ENCODE measurements at regions not wholly inside any gene's neighbourhood (a gene's known extent, or its start where the extent isn't known, plus 50 kb on each side); places are given as distances from the start of the nearest gene placed in this dataset.

DNA sequence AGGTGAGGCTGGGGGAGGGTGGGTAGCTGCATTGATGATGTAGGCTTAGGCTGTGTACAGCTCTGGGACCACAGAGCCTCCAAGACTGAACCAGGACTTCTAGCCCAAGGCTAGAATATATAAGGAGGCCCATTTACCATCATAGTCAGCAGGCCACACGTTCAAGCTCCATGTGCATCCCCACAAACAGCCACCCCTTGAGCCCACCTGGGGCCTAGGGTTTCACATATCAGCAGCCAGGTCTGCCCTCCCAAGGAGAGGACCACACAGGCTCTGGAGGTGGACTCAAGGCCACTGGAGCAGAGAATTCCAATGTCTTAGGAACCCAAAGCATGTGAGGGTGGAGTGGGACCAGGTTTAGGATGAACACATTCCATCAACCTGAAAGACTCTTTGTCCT lies 230.5 kb downstream of the TTC32 start:
- no peak for DNase-seq (ENCODE audit: low spot score)
- intact Hi-C loops (cut with DNase I) = no loop called here

GRCh38 chr2:19670303-19670702 lies 231.5 kb downstream of the TTC32 start:
- intact Hi-C loops (cut with DNase I) = no loop called here

DNA sequence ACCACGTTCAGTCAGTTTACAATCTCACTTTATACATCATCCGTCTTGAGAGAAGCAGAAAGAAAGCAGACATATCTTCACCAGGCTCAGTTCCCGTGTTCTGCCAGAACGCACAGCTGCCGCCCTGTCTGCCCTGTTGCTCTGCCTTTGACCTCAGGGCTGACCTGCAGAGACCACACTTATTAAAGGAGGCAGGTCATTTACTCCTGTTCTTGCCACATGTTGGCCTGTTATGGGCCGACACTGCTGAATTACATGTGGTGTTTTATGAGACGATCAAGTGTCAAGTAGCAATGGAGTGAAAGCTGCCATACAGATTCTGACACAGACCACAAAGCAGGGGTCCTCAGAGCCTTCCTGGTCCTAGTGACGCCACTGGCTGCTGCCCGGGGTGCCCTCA lies 232.2 kb downstream of the TTC32 start:
- DNase-seq (ENCODE audit: low spot score) = no peak
- intact Hi-C loops (cut with DNase I) = no loop called here

More at GRCh38 chr2:19670303-19670702, 231.5 kb downstream of the TTC32 start:
- no peak for DNase-seq (ENCODE audit: low spot score)

DNA sequence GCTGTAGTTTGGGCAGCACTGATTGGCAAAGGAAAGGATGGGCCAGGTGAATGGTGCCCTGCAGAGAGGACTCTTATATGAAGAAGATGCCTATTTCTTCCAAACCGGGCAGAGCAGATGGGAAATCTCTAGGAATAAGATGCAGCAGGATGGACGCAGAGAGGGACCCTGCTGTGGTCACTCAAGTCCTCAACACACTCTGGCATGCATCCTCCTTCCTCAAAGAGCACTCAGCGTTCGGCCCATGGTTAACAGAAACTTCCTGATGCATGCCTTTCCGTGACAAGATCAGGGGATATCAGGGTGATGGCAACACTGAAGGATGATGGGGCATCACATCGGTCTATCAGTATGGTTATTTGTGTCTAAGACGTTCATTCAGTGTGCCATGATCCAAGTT lies 232.7 kb downstream of the TTC32 start:
- intact Hi-C loops (cut with DNase I) = no loop called here
- no peak for DNase-seq (ENCODE audit: low spot score)

- intact Hi-C loops (cut with DNase I) = no loop called here
- no peak for DNase-seq (ENCODE audit: low spot score)
These were observed 234.2 kb downstream of the TTC32 start for GRCh38 chr2:19667536-19667949.

GRCh38 chr2:19667085-19667484 lies 234.7 kb downstream of the TTC32 start:
- DNase-seq (ENCODE audit: low spot score) = no peak
- intact Hi-C loops (cut with DNase I) = no loop called here

GRCh38 chr2:19664646-19665045 lies 237.1 kb downstream of the TTC32 start:
- no peak for DNase-seq (ENCODE audit: low spot score)
- intact Hi-C loops (cut with DNase I) = no loop called here

GRCh38 chr2:19659024-19659792 lies 242.6 kb downstream of the TTC32 start:
- intact Hi-C loops (cut with DNase I) = no loop called here
- no peak for DNase-seq (ENCODE audit: low spot score)

- intact Hi-C loops (cut with DNase I) = no loop called here
- DNase-seq (ENCODE audit: low spot score) = no peak
These were observed 245.8 kb downstream of the TTC32 start for GRCh38 chr2:19656011-19656410.

- no peak for DNase-seq (ENCODE audit: low spot score)
- intact Hi-C loops (cut with DNase I) = no loop called here
These were observed 247.3 kb downstream of the TTC32 start for GRCh38 chr2:19654310-19655090.

DNA sequence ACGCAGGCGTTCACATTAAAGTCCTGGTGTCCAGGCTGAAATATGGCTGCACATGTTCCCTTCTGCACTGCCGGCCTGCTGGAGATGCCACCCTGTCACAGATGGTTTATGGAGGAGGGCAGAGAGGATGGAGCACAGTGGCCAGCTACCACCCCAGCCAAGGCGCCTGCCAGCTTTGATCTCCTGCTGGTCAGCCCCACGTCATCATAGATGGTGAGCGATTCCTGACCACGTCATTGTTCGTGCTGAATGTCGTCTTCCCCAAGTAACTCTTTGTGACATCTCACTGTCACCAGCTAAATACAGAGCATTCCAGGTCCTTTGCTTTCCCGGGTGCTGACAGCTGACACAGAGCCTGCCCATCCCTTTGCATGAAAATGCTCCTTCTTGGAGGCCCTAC lies 248.3 kb downstream of the TTC32 start:
- DNase-seq (ENCODE audit: low spot score) = no peak
- intact Hi-C loops (cut with DNase I) = no loop called here

DNA sequence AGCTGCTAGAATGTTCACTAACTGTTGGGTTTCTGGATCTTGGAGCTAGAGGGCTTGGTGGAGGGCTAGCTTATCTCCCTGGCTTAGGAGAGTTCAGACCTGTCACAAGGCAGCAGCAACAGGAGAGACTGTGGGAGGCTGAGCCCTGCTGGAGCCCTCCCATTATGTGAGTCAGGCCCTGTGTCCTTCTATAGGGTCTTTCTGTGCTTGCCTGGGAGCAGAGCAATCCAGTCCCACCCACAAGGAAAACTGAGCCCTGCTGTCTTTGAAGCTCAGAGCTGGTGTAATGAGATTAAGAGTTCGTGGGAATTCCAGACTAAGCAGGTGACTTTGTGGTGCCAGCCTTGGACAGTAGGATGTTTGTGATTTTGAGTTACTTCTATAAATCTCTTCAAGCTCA lies 249.0 kb downstream of the TTC32 start:
- DNase-seq (ENCODE audit: low spot score) = no peak
- intact Hi-C loops (cut with DNase I) = no loop called here

GRCh38 chr2:19651466-19651865 lies 250.3 kb downstream of the TTC32 start:
- DNase-seq (ENCODE audit: low spot score) = no peak
- intact Hi-C loops (cut with DNase I) = no loop called here

- no peak for DNase-seq (ENCODE audit: low spot score)
- intact Hi-C loops (cut with DNase I) = no loop called here
These were observed 251.9 kb downstream of the TTC32 start for GRCh38 chr2:19649785-19650380.

DNA sequence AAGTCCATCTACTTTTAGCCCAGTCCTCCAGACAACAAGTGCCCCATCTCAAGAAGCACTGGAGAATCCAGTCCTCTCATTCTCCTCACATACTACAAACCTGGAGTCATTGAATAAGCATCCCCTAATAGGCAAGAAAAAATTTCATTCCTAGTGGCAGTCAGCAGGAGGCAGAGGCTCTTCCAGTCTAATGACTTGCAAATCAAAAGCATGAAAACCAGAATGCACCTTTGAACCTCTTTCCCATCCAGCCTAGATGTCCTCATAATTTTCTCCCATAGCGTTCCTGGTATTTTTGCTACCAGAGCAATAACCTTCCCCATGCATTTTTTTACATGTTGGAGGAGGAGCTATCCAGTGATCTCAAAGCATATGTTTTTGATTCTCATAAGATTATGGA lies 252.6 kb downstream of the TTC32 start:
- intact Hi-C loops (cut with DNase I) = no loop called here
- no peak for DNase-seq (ENCODE audit: low spot score)

DNA sequence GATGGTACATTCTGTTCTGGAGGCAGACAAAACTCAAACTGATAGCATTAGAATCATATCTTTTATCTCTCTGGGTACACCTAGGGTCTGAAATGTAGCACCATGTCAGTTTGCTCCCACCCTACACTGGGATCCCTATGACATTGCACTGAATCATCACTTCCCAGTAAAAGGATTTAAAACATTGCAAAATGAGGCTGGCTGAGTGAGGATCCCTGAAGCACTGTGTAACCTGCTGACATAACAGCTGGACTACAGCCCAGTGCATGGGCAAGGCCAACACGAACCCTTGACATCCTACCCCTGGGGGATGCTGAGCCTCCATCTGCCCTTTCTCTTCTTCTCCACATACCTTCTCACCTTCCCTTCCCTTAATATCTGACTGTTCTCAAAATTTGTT lies 253.2 kb downstream of the TTC32 start:
- no peak for DNase-seq (ENCODE audit: low spot score)
- intact Hi-C loops (cut with DNase I) = no loop called here

GRCh38 chr2:19646987-19647386 lies 254.8 kb downstream of the TTC32 start:
- DNase-seq (ENCODE audit: low spot score) = no peak

GRCh38 chr2:19644763-19645162 lies 257.0 kb downstream of the TTC32 start:
- intact Hi-C loops (cut with DNase I) = no loop called here
- no peak for DNase-seq (ENCODE audit: low spot score)

More at GRCh38 chr2:19646987-19647386, 254.8 kb downstream of the TTC32 start:
- intact Hi-C loops (cut with DNase I) = no loop called here

DNA sequence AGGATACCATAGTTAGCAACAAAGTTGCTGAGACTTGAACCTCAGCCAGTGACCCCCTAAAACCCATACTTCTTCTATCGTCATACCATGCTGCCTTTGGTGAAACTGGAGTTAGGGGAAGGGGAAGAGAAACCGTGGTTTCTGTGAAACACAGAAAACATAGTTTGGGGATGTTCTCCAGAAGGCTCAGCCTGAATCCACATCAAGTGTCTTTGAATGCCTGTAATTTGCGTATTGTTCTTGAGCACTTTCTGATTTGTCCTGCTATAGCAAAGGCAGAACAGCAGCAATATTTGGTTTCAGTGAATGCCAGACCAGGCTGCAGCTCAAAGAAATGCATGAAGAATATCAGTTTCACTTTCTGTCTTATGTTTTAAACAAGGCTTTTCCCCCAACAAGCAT lies 258.7 kb downstream of the TTC32 start:
- intact Hi-C loops (cut with DNase I) = no loop called here
- no peak for DNase-seq (ENCODE audit: low spot score)

GRCh38 chr2:19642501-19642900 lies 259.3 kb downstream of the TTC32 start:
- intact Hi-C loops (cut with DNase I) = no loop called here
- no peak for DNase-seq (ENCODE audit: low spot score)
